Transverse colon (tissue), 4 donors: ENCODE measurements at regions not wholly inside any gene's neighbourhood (a gene's known extent, or its start where the extent isn't known, plus 50 kb on each side); places are given as distances from the start of the nearest gene placed in this dataset.

Experiments used
- DNase-seq: peaks from one replicate; pipeline ENCODE4 v3.0.0-alpha.2; 2019
- H3K27ac ChIP-seq, 4 donors: fragments of 200-600 bp; sonication (generic); 2 replicates each; pipeline ENCODE4 v1.5.1; 2016 to 2018; ENCODE audit warnings: inconsistent platforms in 4 of 4
- H3K27me3 ChIP-seq: fragments of 200-600 bp; sonication (generic); 2 replicates; pipeline ENCODE4 v1.5.1; 2017; ENCODE audit warnings: inconsistent platforms
- H3K36me3 ChIP-seq, 4 donors: fragments of 200-600 bp; sonication (generic); 2 replicates each; pipeline ENCODE4 v1.5.1; 2017 to 2019; ENCODE audit warnings: inconsistent platforms in 4 of 4
- H3K4me1 ChIP-seq, 4 donors: fragments of 200-600 bp; sonication (generic); 2 replicates each; pipeline ENCODE4 v1.5.1; 2017 to 2020; ENCODE audit warnings: inconsistent platforms in 4 of 4
- H3K4me3 ChIP-seq, 4 donors: fragments of 200-600 bp; sonication (generic); 1 replicate in 1 of 4; 2 replicates in 3 of 4; pipeline versions ENCODE4 v1.5.1 to v1.6.1; 2017 to 2019; ENCODE audit warnings: inconsistent platforms in 4 of 4
- H3K9me3 ChIP-seq, 2 donors: fragments of 200-600 bp; sonication (generic); 2 replicates each; pipeline ENCODE4 v1.5.1; 2017 to 2019; ENCODE audit warnings: inconsistent platforms in 2 of 2
- CTCF ChIP-seq, 5 experiments: fragments of 200-600 bp in 3 of 5; fragments of 450-650 bp in 2 of 5; sonication (generic) in 3 of 5; IDR thresholded peaks; 1 replicate in 2 of 5; 2 replicates in 3 of 5; pipeline ENCODE4 v1.5.1; 2016 to 2017; ENCODE audit warnings: antibody characterized with exemption in 5 of 5, inconsistent platforms in 3 of 5, mild to moderate bottlenecking in 2 of 5, moderate library complexity in 1 of 5
- EP300 ChIP-seq: sonication (generic); formaldehyde crosslinking; IDR thresholded peaks from one replicate; pipeline ENCODE4 v1.6.1; 2017; ENCODE audit warnings: antibody characterized with exemption, low read depth
- POLR2A ChIP-seq: fragments of 450-650 bp; IDR thresholded peaks from one replicate; pipeline ENCODE4 v1.6.1; 2016; ENCODE audit warnings: antibody characterized with exemption, mild to moderate bottlenecking, moderate library complexity
- POLR2AphosphoS5 ChIP-seq, 3 donors: sonication (generic); formaldehyde crosslinking; IDR thresholded peaks; one replicate each; pipeline ENCODE4 v1.6.1; 2016; ENCODE audit warnings: antibody characterized with exemption in 3 of 3
- WGBS, 2 donors: methylation state at CpG; one replicate each; pipeline ENCODE4 v1.1.5; 2018; ENCODE audit warnings: low coverage in 1 of 2; 5-methylcytosine and 5-hydroxymethylcytosine counted together
- in situ Hi-C, 4 donors: fragments of 200-750 bp; cut with MboI; loops; one replicate each; pipeline versions ENCODE4 v1.15.0 to v1.15.1; 2017; ENCODE audit warnings: low sequenced_read_pairs in 3 of 4, low pct_ligation_motif_present in 1 of 4, low pct_unique_long_range_greater_than_20kb in 1 of 4
- intact Hi-C: fragments of 100-400 bp; cut with DNase I; formaldehyde crosslinking; loops from one replicate; pipeline ENCODE4 v1.15.1; 2023; ENCODE audit warnings: low total_unique reads

- H3K36me3 ChIP-seq = no peaks in the 10 kb centered on the region
- H3K4me3 ChIP-seq = no peak overlapping the region
- H3K27me3 ChIP-seq = no peaks in the 10 kb centered on the region
- no peak overlapping the region for H3K27ac ChIP-seq
- no peaks in the 10 kb centered on the region for H3K4me1 ChIP-seq
- no peak for DNase-seq
- in situ Hi-C loops (no loop called here), intact Hi-C loops (no loop called here)
- no peaks in the 10 kb centered on the region for H3K9me3 ChIP-seq
- TF ChIP-seq POLR2AphosphoS5 (IDR thresholded peaks at IDR 0.05) (no peak), CTCF (IDR thresholded peaks at IDR 0.05) (no peak), EP300 (no peak), POLR2A (no peak)
Measured at GRCh38 chr11:90321018-90321417, 98.2 kb upstream of the CHORDC1 start.

- Histone ChIP-seq H3K27ac (no peak overlapping the region), H3K4me1 (no peaks in the 10 kb centered on the region)
Measured at GRCh38 chr11:90318651-90319050, 95.8 kb upstream of the CHORDC1 start.

DNA sequence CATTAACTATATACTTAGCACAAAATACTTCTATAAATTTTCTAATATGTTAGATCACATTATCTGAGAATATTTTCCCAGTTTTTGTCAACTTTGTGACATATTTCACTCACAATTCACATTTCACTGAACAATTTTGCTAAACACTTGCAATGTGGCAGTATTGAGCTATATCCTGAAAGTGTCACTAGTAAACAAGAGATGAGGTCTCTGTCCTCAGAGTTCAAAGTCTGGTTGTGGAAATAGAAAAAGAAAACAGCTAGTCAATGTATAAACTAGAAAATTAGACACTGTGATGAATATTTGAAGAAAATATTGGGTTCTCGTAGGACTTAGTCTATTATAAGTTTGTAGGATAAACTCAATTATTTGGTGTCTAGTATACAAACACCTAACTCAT is 87.4 kb upstream of the CHORDC1 start:
- WGBS, 2 donors = 40 to 44% methylated on average over 1 of the region's 1 CpG
- Histone ChIP-seq H3K27ac (no peak overlapping the region), H3K4me3 (no peak overlapping the region), H3K36me3 (no peaks in the 10 kb centered on the region), H3K4me1 (no peaks in the 10 kb centered on the region), H3K27me3 (no peaks in the 10 kb centered on the region), H3K9me3 (no peaks in the 10 kb centered on the region)
- intact Hi-C loops (no loop called here), in situ Hi-C loops (no loop called here)
- no peak for DNase-seq
- TF ChIP-seq CTCF (IDR thresholded peaks at IDR 0.05) = no peak
- no peak for TF ChIP-seq POLR2A
- TF ChIP-seq EP300 = no peak
- no peak for TF ChIP-seq POLR2AphosphoS5 (IDR thresholded peaks at IDR 0.05)

More at GRCh38 chr11:90318651-90319050, 95.8 kb upstream of the CHORDC1 start:
- TF ChIP-seq POLR2A = no peak
- TF ChIP-seq EP300 = no peak
- no peak for TF ChIP-seq CTCF (IDR thresholded peaks at IDR 0.05)
- no peak for TF ChIP-seq POLR2AphosphoS5 (IDR thresholded peaks at IDR 0.05)
- Histone ChIP-seq H3K4me3 (no peak overlapping the region), H3K36me3 (no peaks in the 10 kb centered on the region), H3K27me3 (no peaks in the 10 kb centered on the region), H3K9me3 (no peaks in the 10 kb centered on the region)
- no peak for DNase-seq
- WGBS, 2 donors = 61 to 100% methylated on average over 2 to 3 of the region's 3 CpGs
- in situ Hi-C loops = no loop called here
- intact Hi-C loops = no loop called here

DNA sequence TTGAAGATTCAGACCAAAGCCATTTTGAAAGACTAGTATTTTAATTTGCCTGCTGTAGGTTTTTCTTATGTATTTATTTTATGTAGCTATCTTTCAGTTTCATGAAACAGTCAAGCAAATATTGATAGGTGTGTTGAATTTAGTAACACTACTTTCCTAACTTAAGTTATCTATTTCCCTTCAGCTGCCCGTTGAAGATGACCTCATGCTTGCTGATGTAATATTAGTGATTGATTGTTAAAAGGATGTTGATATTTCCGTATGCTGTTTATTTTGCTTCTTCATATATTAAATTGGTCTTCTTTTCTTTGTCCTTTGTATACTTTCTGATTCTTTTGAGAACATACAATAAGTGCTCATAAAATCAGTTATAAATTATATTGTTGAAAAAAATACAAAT is 86.8 kb upstream of the CHORDC1 start:
- in situ Hi-C loops = no loop called here
- Histone ChIP-seq H3K27me3 (no peaks in the 10 kb centered on the region), H3K4me3 (no peak overlapping the region), H3K27ac (no peak overlapping the region), H3K4me1 (no peaks in the 10 kb centered on the region), H3K9me3 (no peaks in the 10 kb centered on the region), H3K36me3 (no peaks in the 10 kb centered on the region)
- WGBS, 2 donors = 22 to 34% methylated on average over 2 of the region's 2 CpGs
- DNase-seq = no peak
- intact Hi-C loops = no loop called here
- no peak for TF ChIP-seq POLR2A
- no peak for TF ChIP-seq CTCF (IDR thresholded peaks at IDR 0.05)
- no peak for TF ChIP-seq POLR2AphosphoS5 (IDR thresholded peaks at IDR 0.05)
- no peak for TF ChIP-seq EP300
